ENCODE measurements at regions not wholly inside any gene's neighbourhood (a gene's known extent, or its start where the extent isn't known, plus 50 kb on each side); places are given as distances from the start of the nearest gene placed in this dataset.

DNA sequence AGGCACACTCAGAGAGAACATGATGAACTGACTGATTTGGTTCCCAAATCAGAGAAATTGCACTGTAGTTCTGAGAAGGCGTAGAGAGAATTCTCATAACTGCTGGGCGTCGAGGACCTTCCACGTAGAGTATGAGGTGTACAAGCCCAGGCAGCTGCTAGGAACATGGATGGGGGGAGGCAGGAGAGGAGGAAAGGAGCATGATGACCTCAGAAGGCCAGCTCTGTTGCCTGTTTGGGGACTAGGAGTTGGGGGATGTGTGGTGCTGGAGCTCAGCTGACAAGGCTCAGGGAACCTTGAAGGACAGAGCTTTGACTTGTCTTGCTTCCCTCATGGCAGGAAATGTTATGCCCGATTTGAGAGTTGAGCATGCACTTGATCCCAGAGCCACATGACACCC, 485.4 kb downstream of the IRX1 start:
- ATAC-seq = no peak
- peaks cover 0 to 3% of the 10 kb centered on the region in 2 donors for H3K27me3 Mint-ChIP-seq
- peaks cover 9% of the 10 kb centered on the region for H3K36me3 Mint-ChIP-seq
- peak overlapping the region in 1 of 2 donors; percentile 32 for H3K27ac Mint-ChIP-seq
- no peak for DNase-seq (ENCODE audit: low spot score)
- H3K9me3 Mint-ChIP-seq = peaks cover 7% of the 10 kb centered on the region
- H3K4me1 Mint-ChIP-seq (ENCODE audit: low read depth in 2 of 2) = peaks cover 0 to 17% of the 10 kb centered on the region in 2 donors
- no peak overlapping the region for H3K4me3 Mint-ChIP-seq

DNA sequence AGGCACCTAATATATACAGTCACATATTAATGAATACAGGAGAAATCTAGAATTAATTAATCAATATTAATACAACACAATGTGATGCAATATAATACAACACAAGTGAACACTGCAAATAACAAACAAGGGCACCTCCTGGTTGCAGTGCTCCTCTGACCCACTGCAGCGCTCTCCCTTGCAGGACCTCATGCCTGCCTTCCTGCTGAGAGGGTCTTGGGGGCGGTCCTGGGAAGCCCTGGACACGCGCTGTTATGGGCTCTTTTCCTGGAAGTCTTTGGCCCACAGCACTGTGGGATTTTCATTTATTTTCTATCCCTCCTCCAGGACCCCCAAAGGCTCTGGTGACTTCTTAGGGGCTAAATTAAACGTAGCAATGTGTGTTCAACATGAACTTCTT, 485.8 kb downstream of the IRX1 start:
- peaks cover 9% of the 10 kb centered on the region for H3K36me3 Mint-ChIP-seq
- H3K4me3 Mint-ChIP-seq = no peak overlapping the region
- ATAC-seq (no peak), DNase-seq (ENCODE audit: low spot score) (no peak)
- peaks cover 0 to 17% of the 10 kb centered on the region in 2 donors for H3K4me1 Mint-ChIP-seq (ENCODE audit: low read depth in 2 of 2)
- H3K27me3 Mint-ChIP-seq = peaks cover 0 to 3% of the 10 kb centered on the region in 2 donors
- peaks cover 7% of the 10 kb centered on the region for H3K9me3 Mint-ChIP-seq
- H3K27ac Mint-ChIP-seq = no peak overlapping the region

DNA sequence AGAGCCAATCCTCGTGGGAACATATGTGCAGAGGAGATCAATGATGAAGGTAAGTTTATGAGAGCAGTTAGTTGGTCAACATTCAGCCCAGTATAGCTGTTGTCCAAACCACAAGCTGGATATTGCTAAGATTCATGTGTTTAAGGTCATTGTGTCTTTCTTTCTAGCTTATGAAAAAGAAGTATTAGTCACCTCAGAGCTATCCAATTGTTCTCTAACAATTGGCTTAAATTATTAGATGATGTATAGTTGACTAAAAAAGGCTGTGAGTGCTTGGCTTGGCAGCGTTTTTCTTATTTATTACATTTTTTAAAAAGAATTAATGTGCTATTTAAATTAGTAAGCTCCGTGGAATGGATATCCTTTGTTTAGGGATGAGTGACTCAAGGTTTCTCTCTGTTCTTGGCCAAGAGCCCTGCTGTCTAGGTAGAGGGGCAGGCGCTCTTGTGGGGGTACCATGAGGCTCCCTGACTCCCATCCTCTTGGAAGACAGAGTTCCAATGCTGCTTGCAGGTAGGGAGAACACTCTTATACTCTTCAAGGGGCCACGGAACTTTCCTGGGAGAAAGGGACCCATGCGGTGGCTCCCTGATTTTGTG, 487.4 kb downstream of the IRX1 start:
- H3K27me3 Mint-ChIP-seq = no peaks in the 10 kb centered on the region
- peaks cover 0 to 17% of the 10 kb centered on the region in 2 donors for H3K4me1 Mint-ChIP-seq (ENCODE audit: low read depth in 2 of 2)
- H3K27ac Mint-ChIP-seq = no peak overlapping the region
- H3K9me3 Mint-ChIP-seq = peaks cover 7% of the 10 kb centered on the region
- ATAC-seq = no peak
- H3K4me3 Mint-ChIP-seq = no peak overlapping the region
- H3K36me3 Mint-ChIP-seq = peaks cover 5% of the 10 kb centered on the region
- no peak for DNase-seq (ENCODE audit: low spot score)

DNA sequence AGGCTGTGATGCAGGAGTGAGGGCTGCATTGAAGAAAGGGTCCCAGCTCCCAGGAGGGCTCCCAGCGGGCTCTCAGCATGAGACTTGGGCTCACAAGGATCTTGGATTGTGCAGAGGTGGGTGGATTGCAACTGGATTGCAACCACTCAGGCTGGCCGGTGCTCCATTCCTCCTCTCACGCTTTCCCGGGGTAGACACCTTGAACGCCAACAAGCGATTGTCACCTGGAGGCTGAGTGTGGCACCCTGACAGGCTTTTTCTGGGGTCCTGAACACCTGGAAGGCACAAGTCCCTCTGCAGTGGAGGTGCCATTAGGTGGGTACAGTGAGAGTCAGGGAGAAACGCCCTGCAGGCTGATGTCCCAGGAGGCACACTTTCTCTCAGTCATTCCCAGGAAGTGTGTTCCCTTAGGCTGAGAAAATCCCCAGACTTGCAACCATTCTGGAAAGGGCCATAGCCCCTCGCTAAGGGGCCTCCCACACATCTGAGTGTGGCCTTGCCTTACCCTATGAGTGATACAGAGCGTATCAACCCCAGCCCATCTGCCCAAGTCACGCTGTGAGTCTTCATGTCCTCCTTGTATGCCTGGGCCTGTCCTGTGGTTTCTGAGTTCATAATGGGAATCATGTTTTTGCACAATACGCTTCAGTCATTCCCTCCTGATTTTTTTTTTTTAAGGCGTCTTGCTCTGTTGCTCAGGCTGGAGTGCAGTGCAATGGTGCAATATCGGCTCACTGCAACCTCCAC, 488.1 kb downstream of the IRX1 start:
- Mint-ChIP-seq H3K27me3 (no peaks in the 10 kb centered on the region), H3K9me3 (peaks cover 7% of the 10 kb centered on the region), H3K27ac (no peak overlapping the region), H3K4me3 (no peak overlapping the region), H3K4me1 (ENCODE audit: low read depth in 2 of 2) (peaks cover 0 to 17% of the 10 kb centered on the region in 2 donors), H3K36me3 (peaks cover 5% of the 10 kb centered on the region)
- ATAC-seq (no peak), DNase-seq (ENCODE audit: low spot score) (no peak)

DNA sequence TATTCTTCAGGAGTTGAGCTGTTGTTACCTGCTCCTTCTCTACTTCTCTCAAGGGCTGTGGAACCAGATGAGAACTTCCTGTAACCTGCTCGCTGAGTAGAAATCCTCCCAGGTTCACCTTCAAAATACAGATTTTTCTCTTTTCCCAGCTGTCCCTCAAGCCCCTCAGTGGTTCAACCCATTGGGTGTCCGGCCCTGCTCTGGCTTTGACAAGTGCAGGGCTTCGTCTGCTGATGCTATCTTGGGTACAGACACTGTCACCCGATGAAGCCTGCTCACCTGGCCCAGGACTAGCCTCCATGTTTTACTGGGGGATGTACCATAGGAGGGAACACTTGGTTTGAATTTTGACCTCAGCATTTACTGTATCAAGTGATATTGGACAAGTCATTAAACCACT, 490.4 kb downstream of the IRX1 start:
- Mint-ChIP-seq H3K27ac (peak overlapping the region in 1 of 2 donors; percentile 35), H3K27me3 (no peaks in the 10 kb centered on the region), H3K9me3 (no peaks in the 10 kb centered on the region), H3K4me3 (no peak overlapping the region), H3K4me1 (ENCODE audit: low read depth in 2 of 2) (peaks cover 0 to 5% of the 10 kb centered on the region in 2 donors), H3K36me3 (no peaks in the 10 kb centered on the region)
- no peak for ATAC-seq
- DNase-seq (ENCODE audit: low spot score) = no peak

DNA sequence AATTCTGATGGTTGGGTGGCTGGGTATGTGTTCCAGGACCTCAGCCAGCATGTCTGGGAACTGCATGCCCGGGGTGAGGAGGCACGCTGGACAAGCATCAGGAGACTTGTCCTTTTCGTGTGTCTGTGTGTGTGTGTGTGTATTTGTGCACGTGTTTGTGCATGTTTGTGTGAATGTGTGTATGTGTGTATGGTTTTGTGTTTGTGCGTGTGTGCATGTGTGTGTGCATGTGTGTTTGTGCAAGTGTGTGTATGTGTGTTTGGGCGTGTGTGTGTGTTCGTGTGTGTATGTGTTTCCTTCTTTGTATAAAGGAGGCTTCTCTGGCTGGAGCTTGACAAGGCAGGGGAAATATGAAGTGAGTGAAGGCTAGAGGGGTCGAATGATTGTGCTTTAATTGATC, 491.5 kb downstream of the IRX1 start:
- Mint-ChIP-seq H3K27me3 (no peaks in the 10 kb centered on the region), H3K9me3 (no peaks in the 10 kb centered on the region), H3K36me3 (no peaks in the 10 kb centered on the region), H3K4me1 (ENCODE audit: low read depth in 2 of 2) (peaks cover 0 to 5% of the 10 kb centered on the region in 2 donors), H3K4me3 (no peak overlapping the region), H3K27ac (no peak overlapping the region)
- DNase-seq (ENCODE audit: low spot score) (no peak), ATAC-seq (no peak)

DNA sequence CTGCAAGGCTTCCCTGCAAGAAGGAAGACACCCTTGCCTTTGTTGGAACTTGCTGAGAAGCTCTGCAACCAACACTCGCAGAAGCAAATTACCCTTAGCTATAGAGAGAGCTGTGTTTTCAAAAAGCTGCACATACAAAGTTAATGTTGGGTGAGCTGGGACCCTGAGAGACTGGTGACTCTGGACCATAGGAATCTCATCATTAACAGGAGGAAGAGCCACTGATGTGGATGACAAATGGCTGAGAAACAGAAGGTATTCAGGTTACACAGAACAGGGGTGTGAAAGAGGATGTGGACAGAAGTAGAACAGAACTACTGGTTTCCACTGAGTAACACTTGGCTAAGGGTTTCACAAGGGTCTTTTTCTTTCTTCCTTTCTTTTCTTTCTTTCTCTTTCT, 493.5 kb downstream of the IRX1 start:
- H3K27ac Mint-ChIP-seq = no peak overlapping the region
- H3K4me3 Mint-ChIP-seq = peak overlapping the region; percentile 16
- H3K36me3 Mint-ChIP-seq = no peaks in the 10 kb centered on the region
- H3K27me3 Mint-ChIP-seq = no peaks in the 10 kb centered on the region
- DNase-seq (ENCODE audit: low spot score) (no peak), ATAC-seq (peak in 1 of 2 donors; percentile 71)
- H3K4me1 Mint-ChIP-seq (ENCODE audit: low read depth in 2 of 2) = peaks cover 4 to 5% of the 10 kb centered on the region in 2 donors
- no peaks in the 10 kb centered on the region for H3K9me3 Mint-ChIP-seq

DNA sequence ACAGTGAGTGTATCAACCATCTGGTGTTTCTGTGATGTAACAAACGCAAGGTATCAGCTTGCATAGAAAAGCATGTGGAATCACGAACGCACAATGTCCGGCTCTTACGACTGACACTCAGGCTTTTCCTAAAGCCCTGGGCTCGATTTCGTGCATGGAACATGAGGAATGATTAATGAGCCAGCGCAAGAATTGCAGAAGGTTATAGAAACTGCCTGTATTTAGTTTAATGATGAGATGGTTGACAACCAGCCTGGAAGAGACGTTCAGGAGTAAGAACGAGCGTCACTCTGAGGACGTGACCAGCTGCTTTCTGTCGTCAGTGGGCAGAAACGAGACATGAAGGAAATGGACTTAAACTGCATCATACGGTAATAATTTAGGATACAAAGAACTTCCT, 497.6 kb downstream of the IRX1 start:
- H3K4me3 Mint-ChIP-seq = no peak overlapping the region
- H3K9me3 Mint-ChIP-seq = no peaks in the 10 kb centered on the region
- no peak for DNase-seq (ENCODE audit: low spot score)
- no peak for ATAC-seq
- H3K27me3 Mint-ChIP-seq = no peaks in the 10 kb centered on the region
- H3K36me3 Mint-ChIP-seq = no peaks in the 10 kb centered on the region
- H3K4me1 Mint-ChIP-seq (ENCODE audit: low read depth in 2 of 2) = peaks cover 5 to 11% of the 10 kb centered on the region in 2 donors
- no peak overlapping the region for H3K27ac Mint-ChIP-seq

DNA sequence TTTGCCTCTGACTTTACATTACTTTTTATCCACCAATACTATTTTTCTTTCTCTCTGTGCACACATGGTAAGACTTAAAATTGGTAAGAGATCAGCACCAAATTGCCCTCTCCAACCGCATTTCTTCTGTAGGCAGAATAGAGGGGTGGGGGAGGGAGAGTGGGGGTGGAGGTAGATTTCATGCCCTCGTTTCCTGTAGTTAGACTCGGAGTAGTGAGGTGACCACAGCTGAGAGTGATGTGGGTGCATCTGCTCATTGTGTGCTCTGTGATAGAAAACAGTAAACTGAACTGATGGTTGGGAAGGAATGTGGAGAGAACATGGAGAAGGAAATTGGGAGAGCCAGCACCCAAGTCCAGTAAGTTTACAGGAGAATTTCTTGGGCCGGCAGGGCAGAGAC, 498.3 kb downstream of the IRX1 start:
- H3K9me3 Mint-ChIP-seq = no peaks in the 10 kb centered on the region
- H3K4me3 Mint-ChIP-seq = no peak overlapping the region
- ATAC-seq (no peak), DNase-seq (ENCODE audit: low spot score) (no peak)
- no peaks in the 10 kb centered on the region for H3K36me3 Mint-ChIP-seq
- H3K27ac Mint-ChIP-seq = peak overlapping the region in 1 of 2 donors; percentile 5
- H3K4me1 Mint-ChIP-seq (ENCODE audit: low read depth in 2 of 2) = peaks cover 5 to 11% of the 10 kb centered on the region in 2 donors
- H3K27me3 Mint-ChIP-seq = peaks cover 0 to 3% of the 10 kb centered on the region in 2 donors

DNA sequence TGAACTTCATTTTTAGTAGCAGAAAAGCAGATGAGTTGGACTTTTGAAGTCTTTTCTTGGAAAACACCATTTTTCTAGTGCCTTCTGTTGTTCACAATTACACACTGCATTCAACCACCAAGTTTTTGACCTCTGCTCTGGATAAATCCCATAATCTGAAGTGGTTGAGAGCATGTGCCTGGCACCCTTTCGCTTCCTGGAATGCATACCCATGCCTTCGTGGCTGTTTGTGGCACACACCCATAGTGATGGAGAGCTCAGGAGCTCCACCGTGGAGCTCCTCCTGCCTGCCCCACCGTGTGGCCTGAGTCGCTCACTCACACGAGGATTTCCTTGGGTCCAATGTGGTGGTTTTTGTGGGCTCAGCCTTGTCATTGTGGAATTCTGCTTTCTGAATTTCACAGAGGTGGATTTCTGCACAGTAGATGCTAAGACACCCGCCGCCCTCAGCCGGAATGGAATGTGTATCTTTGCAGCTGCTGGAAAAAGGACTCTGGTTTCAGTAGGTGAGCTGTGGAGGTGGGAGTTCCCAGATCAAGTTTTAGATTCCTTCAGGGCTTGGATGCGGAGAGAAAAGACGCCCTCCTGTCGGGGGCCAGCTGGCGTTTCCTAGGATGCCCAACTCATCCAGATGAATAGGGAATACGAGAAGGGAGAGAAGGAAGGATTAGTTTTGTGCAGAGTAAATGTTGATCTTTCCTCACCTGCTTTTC, 500.4 kb downstream of the IRX1 start:
- Mint-ChIP-seq H3K4me1 (ENCODE audit: low read depth in 2 of 2) (peaks cover 0 to 11% of the 10 kb centered on the region in 2 donors), H3K27me3 (peaks cover 0 to 6% of the 10 kb centered on the region in 2 donors), H3K36me3 (no peaks in the 10 kb centered on the region), H3K9me3 (no peaks in the 10 kb centered on the region), H3K4me3 (no peak overlapping the region), H3K27ac (no peak overlapping the region)
- no peak for ATAC-seq
- no peak for DNase-seq (ENCODE audit: low spot score)

DNA sequence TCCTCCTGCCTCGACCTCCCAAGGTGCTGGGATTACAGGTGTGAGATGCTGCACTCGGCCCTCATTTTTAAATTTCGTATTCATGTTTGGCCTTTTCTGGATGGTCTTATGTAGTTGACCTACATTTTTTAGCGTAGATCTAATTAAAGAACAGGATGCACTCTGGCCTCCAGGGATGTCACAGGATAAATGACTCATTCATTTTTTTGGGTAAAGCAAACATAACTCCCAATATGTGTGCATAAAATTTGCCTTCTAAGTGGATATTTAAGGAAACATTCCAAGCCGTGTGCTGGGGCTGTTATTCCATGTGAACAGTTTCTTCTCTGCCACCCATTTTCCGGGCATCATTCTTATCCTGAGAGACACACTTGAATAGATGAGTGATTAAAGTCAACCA, 501.6 kb downstream of the IRX1 start:
- H3K4me1 Mint-ChIP-seq (ENCODE audit: low read depth in 2 of 2) = peaks cover 0 to 11% of the 10 kb centered on the region in 2 donors
- no peaks in the 10 kb centered on the region for H3K9me3 Mint-ChIP-seq
- no peak for DNase-seq (ENCODE audit: low spot score)
- peaks cover 0 to 6% of the 10 kb centered on the region in 2 donors for H3K27me3 Mint-ChIP-seq
- ATAC-seq = no peak
- H3K4me3 Mint-ChIP-seq = no peak overlapping the region
- H3K36me3 Mint-ChIP-seq = no peaks in the 10 kb centered on the region
- H3K27ac Mint-ChIP-seq = no peak overlapping the region

DNA sequence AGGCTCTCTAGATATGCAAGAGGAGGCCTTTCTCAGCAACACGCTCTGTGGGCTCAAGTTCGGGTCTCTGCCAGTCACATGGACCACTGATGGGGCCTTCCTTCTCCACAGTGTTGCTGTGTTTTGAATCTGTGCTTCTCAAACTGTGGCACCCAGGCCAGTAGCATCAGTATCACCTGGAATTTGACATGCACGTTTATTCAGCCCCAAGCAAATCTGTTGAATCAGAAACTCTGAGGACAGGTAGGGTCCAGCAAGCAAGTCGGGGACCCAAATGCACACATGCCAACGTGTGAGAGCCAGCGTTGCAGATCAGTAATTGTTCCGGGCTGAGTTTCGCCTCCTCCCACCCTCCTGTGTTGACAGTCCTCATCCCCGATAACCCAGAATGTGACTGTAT, 502.6 kb downstream of the IRX1 start:
- Mint-ChIP-seq H3K27ac (peak overlapping the region in 1 of 2 donors; percentile 50), H3K27me3 (peaks cover 0 to 6% of the 10 kb centered on the region in 2 donors), H3K4me1 (ENCODE audit: low read depth in 2 of 2) (peaks cover 0 to 11% of the 10 kb centered on the region in 2 donors), H3K4me3 (no peak overlapping the region), H3K9me3 (no peaks in the 10 kb centered on the region), H3K36me3 (no peaks in the 10 kb centered on the region)
- ATAC-seq (no peak), DNase-seq (ENCODE audit: low spot score) (no peak)

DNA sequence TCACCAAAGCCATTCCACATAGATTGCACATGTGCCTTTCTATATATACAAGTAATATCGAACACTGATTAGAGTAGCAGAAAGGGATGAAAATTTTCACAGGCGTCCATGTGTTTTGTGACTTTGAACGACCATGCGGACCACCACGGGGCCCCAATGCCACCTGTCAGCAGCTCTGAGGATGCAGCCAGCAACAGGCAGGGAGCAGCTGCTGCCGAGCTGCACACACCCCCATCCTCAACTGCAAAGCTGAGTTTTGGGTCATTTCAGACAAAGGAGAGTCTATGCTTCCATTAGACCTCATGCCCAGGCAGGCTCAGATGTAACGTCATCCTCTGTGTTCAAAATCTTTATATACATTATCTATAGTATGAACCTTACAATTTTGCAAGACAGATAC, 503.8 kb downstream of the IRX1 start:
- H3K27me3 Mint-ChIP-seq = peaks cover 0 to 6% of the 10 kb centered on the region in 2 donors
- DNase-seq (ENCODE audit: low spot score) = no peak
- H3K27ac Mint-ChIP-seq = no peak overlapping the region
- H3K4me3 Mint-ChIP-seq = no peak overlapping the region
- H3K9me3 Mint-ChIP-seq = no peaks in the 10 kb centered on the region
- no peak for ATAC-seq
- H3K4me1 Mint-ChIP-seq (ENCODE audit: low read depth in 2 of 2) = peaks cover 0 to 4% of the 10 kb centered on the region in 2 donors
- no peaks in the 10 kb centered on the region for H3K36me3 Mint-ChIP-seq

DNA sequence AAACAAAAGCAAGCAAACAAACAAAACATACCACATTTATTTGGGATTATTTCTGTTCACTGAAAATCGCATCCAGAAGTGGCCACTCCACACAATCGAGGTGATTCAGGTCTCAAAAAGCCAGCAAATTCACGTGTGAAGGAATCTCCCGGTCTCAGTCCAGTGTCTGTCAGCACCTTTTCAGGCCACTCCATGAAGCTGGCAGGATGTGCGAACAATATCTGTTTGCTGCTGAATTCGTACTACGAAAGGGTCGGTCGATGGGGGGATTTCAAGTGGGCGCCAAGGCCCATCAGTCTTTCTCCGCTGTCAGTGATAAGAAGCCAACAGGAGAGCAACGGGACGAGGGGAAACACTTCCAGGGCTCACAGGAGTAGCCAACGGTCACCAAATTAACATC, 505.1 kb downstream of the IRX1 start:
- DNase-seq (ENCODE audit: low spot score) (no peak), ATAC-seq (no peak)
- H3K9me3 Mint-ChIP-seq = no peaks in the 10 kb centered on the region
- H3K27ac Mint-ChIP-seq = no peak overlapping the region
- peaks cover 0 to 7% of the 10 kb centered on the region in 2 donors for H3K4me1 Mint-ChIP-seq (ENCODE audit: low read depth in 2 of 2)
- H3K36me3 Mint-ChIP-seq = no peaks in the 10 kb centered on the region
- H3K4me3 Mint-ChIP-seq = no peak overlapping the region
- peaks cover 0 to 6% of the 10 kb centered on the region in 2 donors for H3K27me3 Mint-ChIP-seq
